Islet of Langerhans (tissue), 1 donor: ENCODE measurements at regions not wholly inside any gene's neighbourhood (a gene's known extent, or its start where the extent isn't known, plus 50 kb on each side); places are given as distances from the start of the nearest gene placed in this dataset.

Source experiments
- FAIRE-seq: peaks from one replicate; lab custom pipeline; 2011; peaks lifted over from hg19 to GRCh38; lab: Jason Lieb, UNC

GRCh38 chr21:38929142-38929541 lies 123.4 kb downstream of the ETS2 start:
- FAIRE-seq, result no peak

- no peak for FAIRE-seq
These were observed 122.0 kb downstream of the ETS2 start for GRCh38 chr21:38927776-38928175.

- peak; percentile 61 for FAIRE-seq
These were observed 120.2 kb downstream of the ETS2 start for GRCh38 chr21:38925923-38926322.

- FAIRE-seq, result no peak
These were observed 119.7 kb downstream of the ETS2 start for GRCh38 chr21:38925478-38925877.

GRCh38 chr21:38924954-38925353 lies 119.2 kb downstream of the ETS2 start:
- no peak for FAIRE-seq

DNA sequence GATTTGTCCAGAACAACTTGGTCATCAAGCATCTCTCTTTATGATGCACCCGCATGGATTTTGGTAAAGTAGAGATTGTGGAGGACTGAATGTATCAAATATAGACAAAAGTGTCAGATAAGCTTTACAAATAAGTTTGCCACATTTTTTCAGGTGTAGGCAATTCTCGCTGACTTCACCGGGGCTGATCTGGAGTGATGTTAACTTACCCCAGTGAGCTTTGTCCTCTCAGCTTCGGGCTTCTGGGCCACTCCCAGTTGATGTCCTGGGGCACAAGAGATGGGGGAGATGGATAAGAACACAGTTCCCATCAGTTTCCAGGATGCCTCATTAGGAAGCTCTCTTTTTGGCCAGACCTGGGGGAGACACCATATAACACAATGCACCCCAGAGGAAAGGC lies 117.7 kb downstream of the ETS2 start:
- no peak for FAIRE-seq

GRCh38 chr21:38922474-38923235 lies 116.9 kb downstream of the ETS2 start:
- no peak for FAIRE-seq

DNA sequence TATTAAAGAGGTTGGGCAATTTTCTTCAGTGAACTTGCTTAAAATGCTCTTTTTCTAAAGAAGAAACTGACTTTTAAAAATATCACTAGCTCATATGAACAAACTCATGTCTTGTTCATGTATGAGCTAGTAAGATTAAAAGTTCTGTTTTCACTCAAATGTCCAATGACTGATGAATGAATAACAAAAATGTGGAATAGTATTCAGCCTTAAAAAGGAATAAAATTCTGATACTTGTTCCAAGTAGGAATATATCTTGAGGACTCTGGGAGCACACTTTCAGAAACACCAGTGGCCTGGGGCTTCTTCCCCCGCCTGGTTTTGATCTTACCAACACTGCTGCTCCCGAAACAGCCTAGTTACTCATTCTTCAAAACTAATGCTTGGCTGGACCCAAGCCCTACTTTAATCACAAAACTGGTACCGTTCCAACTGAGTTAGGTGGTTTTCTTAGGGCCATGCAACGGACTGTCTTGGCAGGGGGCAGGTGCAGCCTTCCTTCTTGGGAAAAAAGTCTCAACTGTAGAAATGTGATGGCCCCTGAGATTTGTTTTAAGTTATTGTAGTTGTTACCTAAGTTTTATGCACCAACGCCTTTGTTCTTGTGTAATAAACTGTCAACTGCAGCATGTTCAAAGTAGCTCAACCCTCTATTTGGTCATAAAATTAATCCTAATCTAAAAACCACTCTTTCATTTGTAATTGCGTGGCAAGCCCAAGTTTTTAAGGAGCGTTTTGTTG lies 116.0 kb downstream of the ETS2 start:
- no peak for FAIRE-seq

GRCh38 chr21:38920631-38921398 lies 115.1 kb downstream of the ETS2 start:
- no peak for FAIRE-seq

- no peak for FAIRE-seq
These were observed 113.0 kb downstream of the ETS2 start for GRCh38 chr21:38918607-38919346.

DNA sequence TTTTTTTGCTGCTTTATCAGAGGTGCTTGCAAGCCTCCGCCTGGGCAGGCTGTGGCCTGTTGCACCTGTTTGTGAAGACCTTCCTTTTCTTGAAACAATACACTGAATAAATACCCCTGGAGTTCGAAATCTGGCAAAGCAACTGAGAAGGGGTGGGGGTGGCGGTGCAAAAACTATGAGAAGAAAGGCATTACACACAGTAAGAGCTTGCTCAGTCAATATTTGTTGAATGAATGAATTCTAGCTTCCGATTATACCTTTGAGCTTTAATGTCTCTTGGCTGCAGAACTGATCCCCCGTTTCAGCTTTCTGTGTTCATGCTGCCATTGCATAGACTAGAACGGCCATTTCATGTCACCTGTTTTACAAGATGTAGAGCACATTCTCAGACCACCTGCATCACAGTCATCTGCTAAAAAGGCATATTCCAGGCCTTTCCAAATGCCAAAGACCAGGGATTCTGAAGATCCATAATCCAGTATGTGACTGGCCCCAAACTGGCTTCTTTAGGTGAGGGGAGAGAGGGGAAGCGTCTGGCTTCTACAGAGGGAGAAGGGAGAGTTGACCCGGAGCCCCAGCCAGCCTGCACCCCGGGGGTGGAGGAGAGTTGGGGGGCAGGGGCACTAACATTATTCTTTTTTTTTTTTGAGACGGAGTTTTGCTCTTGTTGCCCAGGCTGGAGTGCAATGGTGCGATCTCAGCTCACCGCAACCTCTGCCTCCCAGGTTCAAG lies 111.5 kb downstream of the ETS2 start:
- FAIRE-seq, result no peak

DNA sequence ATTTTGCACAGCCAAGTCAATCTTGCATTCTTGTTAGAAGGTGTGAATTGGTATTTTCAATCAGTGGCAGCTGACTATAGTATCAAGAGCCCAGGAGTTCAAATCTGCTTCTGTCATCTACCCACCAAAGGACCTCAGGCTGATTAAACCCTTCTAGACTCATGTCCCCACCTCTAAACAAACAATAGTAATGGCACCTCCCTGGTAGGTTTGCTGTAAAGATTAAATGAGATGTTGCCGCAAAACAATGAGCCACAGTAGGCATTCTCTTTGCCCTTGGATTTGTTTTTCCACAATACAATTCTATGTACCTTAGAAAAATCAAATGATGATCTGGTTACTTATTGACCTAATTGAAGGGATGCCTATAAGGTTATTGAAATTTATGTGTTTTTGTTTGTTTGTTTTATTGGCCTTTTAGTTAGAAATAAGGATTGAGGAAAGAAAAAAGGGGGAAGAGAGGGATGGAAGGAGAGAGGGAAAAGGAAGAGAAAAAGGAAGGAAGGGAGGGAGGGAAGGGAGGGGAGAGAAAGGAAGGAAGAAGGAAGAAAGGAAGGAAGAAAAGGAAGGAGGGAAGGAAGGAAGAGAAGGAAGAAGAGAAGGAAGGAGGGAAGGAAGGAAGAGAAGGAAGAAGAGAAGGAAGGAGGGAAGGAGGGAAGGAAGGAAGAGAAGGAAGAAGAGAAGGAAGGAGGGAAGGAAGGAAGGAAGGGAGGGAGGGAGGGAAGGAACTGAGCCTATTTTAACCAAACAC lies 110.7 kb downstream of the ETS2 start:
- no peak for FAIRE-seq

DNA sequence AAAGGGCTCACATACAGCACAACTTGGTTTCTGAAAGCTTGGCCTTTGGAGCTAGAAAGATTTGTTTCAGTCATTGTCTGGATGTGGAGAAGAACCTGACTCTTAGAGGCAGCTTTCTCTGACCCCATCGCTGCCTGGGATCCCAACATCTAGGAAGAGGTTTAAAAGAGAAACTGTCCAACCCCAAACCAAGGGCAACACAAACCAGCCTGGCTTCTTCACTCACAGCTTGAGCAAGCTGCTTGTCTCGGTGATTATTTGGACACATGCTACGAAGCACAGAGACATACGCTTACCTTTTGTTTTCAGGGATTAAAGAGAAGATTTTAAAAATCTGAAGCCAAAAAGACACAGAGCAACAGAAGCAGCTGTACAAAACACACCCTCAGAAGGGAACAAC lies 109.8 kb downstream of the ETS2 start:
- no peak for FAIRE-seq

DNA sequence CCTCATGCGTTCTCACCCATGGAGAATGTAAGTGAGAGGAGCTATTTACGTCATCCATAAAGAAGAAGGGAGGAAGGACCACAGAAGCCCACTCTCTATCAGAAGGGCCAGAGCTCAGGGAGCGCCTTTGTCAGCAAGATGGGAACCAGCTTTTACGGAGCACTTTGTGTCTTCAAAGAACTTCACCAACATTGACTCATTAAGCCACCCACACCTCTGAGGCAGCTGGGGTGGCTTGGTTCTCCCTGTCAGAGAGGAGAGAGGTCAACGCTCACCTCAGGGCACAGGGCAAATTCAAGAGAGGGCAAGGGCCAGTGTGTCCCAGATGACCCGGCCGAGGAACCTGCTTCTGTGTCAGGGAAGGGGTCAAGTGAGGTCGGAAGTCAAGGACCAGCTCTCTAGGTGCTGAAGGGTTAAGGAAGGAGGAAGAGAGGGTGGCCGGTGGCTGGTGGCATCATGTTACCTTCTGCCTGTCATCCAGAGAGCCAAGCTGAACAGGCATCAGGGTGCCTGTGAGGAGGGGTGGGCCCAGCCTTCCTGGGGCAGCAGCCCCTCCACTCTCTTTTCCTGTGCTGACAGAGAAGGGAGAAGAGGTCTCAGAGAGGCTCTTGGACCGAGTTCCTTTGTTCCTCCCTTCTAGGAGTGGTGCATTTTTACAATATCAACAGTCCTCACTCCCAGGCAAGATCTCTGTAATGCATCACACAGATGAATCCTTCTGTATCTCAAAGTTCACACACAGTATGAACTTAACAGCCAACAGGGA lies 109.0 kb downstream of the ETS2 start:
- no peak for FAIRE-seq

DNA sequence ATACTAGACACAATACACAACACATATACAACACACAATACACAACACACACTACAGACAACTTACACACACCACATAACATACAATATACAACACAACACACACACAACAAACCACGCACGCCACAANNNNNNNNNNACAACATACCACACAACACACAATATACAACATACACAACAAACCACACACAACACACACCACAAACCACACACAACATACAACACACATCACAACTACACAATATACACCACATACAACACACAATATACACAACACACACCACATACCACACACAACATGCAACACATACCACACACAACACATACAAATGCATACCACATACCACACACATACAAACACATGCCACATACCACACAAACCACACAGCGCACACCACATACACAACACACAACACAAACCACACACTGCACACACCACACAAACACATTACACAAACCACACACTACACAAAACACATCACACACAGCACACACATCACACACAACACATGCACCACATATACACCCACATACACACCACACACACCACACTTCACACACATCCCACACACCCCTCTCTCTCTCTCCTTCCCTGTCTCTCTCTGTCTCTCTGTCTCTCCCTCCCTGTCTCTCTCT lies 108.3 kb downstream of the ETS2 start:
- no peak for FAIRE-seq

GRCh38 chr21:38913120-38913892 lies 107.6 kb downstream of the ETS2 start:
- FAIRE-seq, result no peak

DNA sequence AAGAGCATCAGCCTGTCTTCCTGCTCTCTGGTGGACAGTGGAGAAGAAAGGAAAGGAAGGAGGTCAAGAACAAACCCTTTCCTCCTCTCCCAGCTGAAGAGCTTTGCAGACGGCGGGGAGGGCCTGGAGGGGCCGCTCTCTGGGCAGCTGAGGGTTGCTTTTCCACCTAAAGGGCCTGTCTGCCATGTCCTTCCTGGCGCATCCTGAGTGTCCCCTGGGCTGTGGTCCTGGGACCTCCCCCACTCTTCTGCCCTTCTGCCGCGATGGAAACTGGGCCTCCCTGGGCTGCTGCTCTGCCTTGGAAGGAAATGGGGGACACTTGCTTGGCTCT lies 107.0 kb downstream of the ETS2 start:
- FAIRE-seq, result no peak

DNA sequence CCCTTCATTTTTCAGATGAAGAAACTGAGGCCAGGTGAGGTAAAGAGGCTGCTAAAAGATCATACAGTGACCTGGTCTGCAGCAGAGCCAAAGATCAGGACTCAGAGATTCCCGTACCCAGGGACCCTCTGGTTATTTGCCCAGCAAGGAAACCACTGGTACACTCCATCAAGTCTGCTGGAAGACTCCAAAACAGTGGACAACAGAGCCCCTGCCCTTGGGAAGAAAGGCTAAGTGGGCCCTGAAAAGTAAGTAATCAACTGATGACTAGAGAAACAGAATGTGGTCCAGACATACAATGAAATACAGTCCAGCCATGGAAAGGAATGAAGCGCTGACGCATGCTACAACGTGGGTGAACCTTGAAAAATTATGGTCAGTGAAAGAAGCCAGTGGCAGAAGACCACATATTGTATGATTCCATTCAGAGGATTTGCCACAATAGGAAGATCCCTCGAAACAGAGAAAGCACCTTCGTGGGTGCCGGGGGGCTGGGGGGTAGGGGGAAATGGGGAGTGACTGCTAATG lies 106.4 kb downstream of the ETS2 start:
- FAIRE-seq, result no peak
